ENCODE measurements at regions not wholly inside any gene's neighbourhood (a gene's known extent, or its start where the extent isn't known, plus 50 kb on each side); places are given as distances from the start of the nearest gene placed in this dataset.
"Not testable (repeated sequence)": the region's sequence is repeated elsewhere in the genome, so short reads cannot be mapped to it uniquely, and the experiment has no call there.

DNA sequence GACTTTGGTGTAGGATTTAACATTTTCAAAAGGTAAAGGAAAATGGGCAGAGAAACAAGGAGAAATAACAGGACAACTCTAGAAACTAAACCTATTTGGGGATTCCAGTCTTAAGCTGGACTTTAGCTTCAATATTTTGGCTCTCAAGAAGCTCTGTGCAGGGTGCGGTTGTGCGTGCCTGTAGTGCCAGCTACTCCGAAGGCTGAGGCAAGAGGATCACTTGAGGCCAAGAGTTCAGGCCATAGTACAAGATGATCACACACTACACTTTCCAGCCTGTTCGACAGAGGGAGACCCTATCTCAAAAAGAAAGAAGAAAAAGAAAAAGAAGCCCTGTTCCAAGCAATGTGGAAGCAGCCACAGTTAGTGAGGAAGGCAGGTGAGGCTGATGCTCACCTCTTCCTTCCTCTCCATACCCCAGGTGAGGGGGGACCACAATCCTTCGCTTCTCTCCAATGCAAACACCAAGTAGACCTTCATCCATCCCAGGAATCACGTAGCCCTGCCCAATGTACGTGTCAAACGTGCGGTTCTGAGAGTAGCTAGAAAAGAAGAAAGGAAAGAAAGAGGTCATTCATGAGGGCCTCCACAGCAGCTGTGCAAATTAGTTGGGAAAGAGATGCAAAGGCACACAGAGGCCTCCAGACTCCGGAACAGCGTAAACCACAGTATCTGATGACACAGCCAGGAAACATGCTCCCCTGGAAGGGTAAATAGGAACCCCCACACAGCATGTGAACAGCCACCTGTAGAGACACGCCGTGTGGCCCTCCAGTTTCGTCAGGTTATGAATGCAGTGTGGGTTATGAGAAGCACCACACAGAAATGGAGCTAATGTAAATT is 126.5 kb upstream of the VOPP1 start:
- H2AFZ ChIP-seq (ENCODE audit: low read length); BruUV-seq (replicated peaks); intact Hi-C loops (cut with micrococcal nuclease; ENCODE audit: unreplicated experiment); H3K9me3 ChIP-seq (ENCODE audit: low read length); H3K27me3 ChIP-seq (ENCODE audit: control insufficient read depth in 1 of 2, insufficient read depth in 2 of 2, low read length in 2 of 2); H3K79me2 ChIP-seq (ENCODE audit: insufficient read depth, low read length); H4K20me1 ChIP-seq (ENCODE audit: insufficient read depth, low read length); H3K36me3 ChIP-seq (replicated peaks in 1 of 2; ENCODE audit: control insufficient read depth in 1 of 2, insufficient read depth in 2 of 2, low read length in 2 of 2); CTCF ChIA-PET (ENCODE audit: low intra/inter-chr PET ratio, low total read pairs); H3K4me3 ChIP-seq (replicated peaks in 1 of 3; ENCODE audit: insufficient read depth in 1 of 3, low read depth in 2 of 3, low read length in 3 of 3); in situ Hi-C loops (cut with HindIII; ENCODE audit: extremely low pct_ligation_motif_present, low pct_unique_long_range_greater_than_20kb); POLR2A ChIA-PET; TF ChIP-seq NONO (IDR thresholded peaks at IDR 0.05): not testable (repeated sequence)
- Histone ChIP-seq H3K9ac (ENCODE audit: insufficient read depth, low read depth, low read length) (peak overlapping the region; percentile 64), H3K4me2 (ENCODE audit: low read depth, low read length) (peak overlapping the region; percentile 32; the same call in 1 of the 2 replicates), H3K4me1 (ENCODE audit: insufficient read depth, low read length) (peaks cover 58% of the 10 kb centered on the region), H3K27ac (ENCODE audit: extremely low read length, insufficient read depth, low read length) (peak overlapping the region; percentile 79)
- WGBS (ENCODE audit: low lambda C conversion rate) = 27% methylated on average over 7 of the region's 14 CpGs
- DNase-seq (ENCODE audit: low spot score) (peak; percentile 91), ATAC-seq (peak; percentile 98), FAIRE-seq (peak; percentile 55)
- TF ChIP-seq TP53 (CRISPR knock-in tag; conservative IDR thresholded peaks at IDR 0.05) (0 out of 2 replicates have a peak, but pooled peaks have one; percentile 35), ZNF546 (CRISPR knock-in tag; conservative IDR thresholded peaks at IDR 0.05) (0 out of 2 replicates have a peak, but pooled peaks have one; percentile 45), ZEB1 (IDR thresholded peaks at IDR 0.05; ENCODE audit: insufficient replicate concordance, low read depth) (peak; percentile 96), NONO (CRISPR knock-in tag; conservative IDR thresholded peaks at IDR 0.05) (peak; percentile 69; the same call in 1 of the 2 replicates), ZMYM4 (CRISPR knock-in tag; IDR thresholded peaks at IDR 0.05) (peak; percentile 63; the same call in 1 of the 2 replicates), REST (IDR thresholded peaks at IDR 0.05; ENCODE audit: borderline replicate concordance in 1 of 2, low read depth in 1 of 2, low read length in 2 of 2) (peak in 1 of 2 experiments; percentile 37; a peak in 1 of 4 replicates), MLX (CRISPR knock-in tag; IDR thresholded peaks at IDR 0.05) (peak; percentile 96), KDM5B (CRISPR knock-in tag; IDR thresholded peaks at IDR 0.05; ENCODE audit: borderline replicate concordance) (peak; percentile 19; the same call in 1 of the 2 replicates), IRF2 (CRISPR knock-in tag; IDR thresholded peaks at IDR 0.05) (peak; percentile 80), ZNF12 (CRISPR knock-in tag; IDR thresholded peaks at IDR 0.05) (peak; percentile 76), THAP11 (CRISPR knock-in tag; IDR thresholded peaks at IDR 0.05) (peak; percentile 77; the same call in 1 of the 2 replicates), BRD4 (CRISPR knock-in tag; IDR thresholded peaks at IDR 0.05) (peak; percentile 70)
- TF ChIP-seq, protein P1, sequence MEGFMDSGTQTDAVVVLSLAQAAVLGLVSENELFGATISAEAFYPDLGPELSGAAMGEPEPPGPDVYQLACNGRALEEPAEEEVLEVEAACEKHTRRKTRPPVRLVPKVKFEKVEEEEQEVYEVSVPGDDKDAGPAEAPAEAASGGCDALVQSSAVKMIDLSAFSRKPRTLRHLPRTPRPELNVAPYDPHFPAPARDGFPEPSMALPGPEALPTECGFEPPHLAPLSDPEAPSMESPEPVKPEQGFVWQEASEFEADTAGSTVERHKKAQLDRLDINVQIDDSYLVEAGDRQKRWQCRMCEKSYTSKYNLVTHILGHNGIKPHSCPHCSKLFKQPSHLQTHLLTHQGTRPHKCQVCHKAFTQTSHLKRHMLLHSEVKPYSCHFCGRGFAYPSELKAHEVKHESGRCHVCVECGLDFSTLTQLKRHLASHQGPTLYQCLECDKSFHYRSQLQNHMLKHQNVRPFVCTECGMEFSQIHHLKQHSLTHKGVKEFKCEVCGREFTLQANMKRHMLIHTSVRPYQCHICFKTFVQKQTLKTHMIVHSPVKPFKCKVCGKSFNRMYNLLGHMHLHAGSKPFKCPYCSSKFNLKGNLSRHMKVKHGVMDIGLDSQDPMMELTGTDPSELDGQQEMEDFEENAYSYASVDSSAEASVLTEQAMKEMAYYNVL (CRISPR knock-in tag; IDR thresholded peaks at IDR 0.05; ENCODE audit: borderline replicate concordance) = peak; percentile 99
- TF ChIP-seq, protein P2, sequence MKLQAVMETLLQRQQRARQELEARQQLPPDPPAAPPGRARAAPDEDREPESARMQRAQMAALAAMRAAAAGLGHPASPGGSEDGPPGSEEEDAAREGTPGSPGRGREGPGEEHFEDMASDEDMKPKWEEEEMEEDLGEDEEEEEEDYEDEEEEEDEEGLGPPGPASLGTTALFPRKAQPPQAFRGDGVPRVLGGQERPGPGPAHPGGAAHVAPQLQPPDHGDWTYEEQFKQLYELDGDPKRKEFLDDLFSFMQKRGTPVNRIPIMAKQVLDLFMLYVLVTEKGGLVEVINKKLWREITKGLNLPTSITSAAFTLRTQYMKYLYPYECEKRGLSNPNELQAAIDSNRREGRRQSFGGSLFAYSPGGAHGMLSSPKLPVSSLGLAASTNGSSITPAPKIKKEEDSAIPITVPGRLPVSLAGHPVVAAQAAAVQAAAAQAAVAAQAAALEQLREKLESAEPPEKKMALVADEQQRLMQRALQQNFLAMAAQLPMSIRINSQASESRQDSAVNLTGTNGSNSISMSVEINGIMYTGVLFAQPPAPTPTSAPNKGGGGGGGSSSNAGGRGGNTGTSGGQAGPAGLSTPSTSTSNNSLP (IDR thresholded peaks at IDR 0.05; ENCODE audit: low read depth, low read length) = peak; percentile 18; the same call in 1 of the 2 replicates
